HEK293 (cell line): ENCODE measurements at regions not wholly inside any gene's neighbourhood (a gene's known extent, or its start where the extent isn't known, plus 50 kb on each side); places are given as distances from the start of the nearest gene placed in this dataset.

Source experiments
- CTCF ChIA-PET: fragments of 350-600 bp; formaldehyde crosslinking; extraction: SDS; loops from one replicate; lab custom pipeline; 2021; ENCODE audit warnings: antibody characterized with exemption; lab: Yijun Ruan, JAX
- POLR2A ChIA-PET: fragments of 300-600 bp; formaldehyde crosslinking; extraction: SDS; loops from one replicate; lab custom pipeline; 2020; ENCODE audit warnings: antibody characterized with exemption, inconsistent platforms; lab: Yijun Ruan, JAX
- H3K27ac ChIP-seq: fragments of 200-500 bp; sonication (Bioruptor generic); 2 replicates; pipeline ENCODE4 v1.5.1; 2014; ENCODE audit warnings: low read depth, low read length, control low read depth, inconsistent platforms; ENCODE audit errors: extremely low read depth
- H3K36me3 ChIP-seq, 2 experiments: fragments of 200-500 bp in 1 of 2; sonication (Bioruptor generic) in 1 of 2; 1 replicate in 1 of 2; 2 replicates in 1 of 2; pipeline ENCODE4 v1.5.1; 2014 to 2017; ENCODE audit warnings: inconsistent platforms in 2 of 2, low read length in 2 of 2; ENCODE audit not compliant: control insufficient read depth in 2 of 2, insufficient read depth in 1 of 2
- H3K4me1 ChIP-seq: fragments of 200-500 bp; sonication (Bioruptor generic); 2 replicates; pipeline ENCODE4 v1.5.1; 2014; ENCODE audit warnings: mild to moderate bottlenecking, low read length, inconsistent platforms; ENCODE audit not compliant: control insufficient read depth, insufficient read depth
- H3K4me3 ChIP-seq: 2 replicates; pipeline ENCODE4 v1.5.1; 2011; ENCODE audit warnings: low read depth, mild to moderate bottlenecking, control low read depth, low read length, moderate library complexity
- H3K9me3 ChIP-seq: fragments of 200-500 bp; sonication (Bioruptor generic); 2 replicates; pipeline ENCODE4 v1.5.1; 2014; ENCODE audit warnings: low read depth, low read length, inconsistent platforms; ENCODE audit not compliant: control insufficient read depth, insufficient read depth
- GLI4 ChIP-seq: fragments of 450-650 bp; formaldehyde crosslinking; IDR thresholded peaks from 2 replicates; pipeline ENCODE4 v1.5.1; 2016; ENCODE audit warnings: missing biosample characterization, missing genetic modification characterization
- PRDM2 ChIP-seq: fragments of 450-650 bp; formaldehyde crosslinking; IDR thresholded peaks from 2 replicates; pipeline ENCODE4 v1.5.1; 2016; ENCODE audit warnings: missing biosample characterization, missing genetic modification characterization, borderline replicate concordance
- TRIM28 ChIP-seq: IDR thresholded peaks from 2 replicates; pipeline ENCODE4 v1.6.1; 2011; ENCODE audit warnings: low read length, control low read depth, borderline replicate concordance
- ZEB2 ChIP-seq: fragments of 450-650 bp; formaldehyde crosslinking; IDR thresholded peaks from 2 replicates; pipeline ENCODE4 v1.5.1; 2016; ENCODE audit warnings: missing biosample characterization, missing genetic modification characterization
- ZNF132 ChIP-seq: fragments of 450-650 bp; formaldehyde crosslinking; IDR thresholded peaks from 2 replicates; pipeline ENCODE4 v1.5.1; 2017; ENCODE audit warnings: missing biosample characterization, missing genetic modification characterization, borderline replicate concordance
- ZNF302 ChIP-seq: fragments of 450-650 bp; formaldehyde crosslinking; IDR thresholded peaks from 2 replicates; pipeline ENCODE4 v1.5.1; 2016; ENCODE audit warnings: missing biosample characterization, missing genetic modification characterization, low read depth
- ZNF335 ChIP-seq: fragments of 450-650 bp; formaldehyde crosslinking; conservative IDR thresholded peaks from 2 replicates; pipeline ENCODE4 v1.5.1; 2016; ENCODE audit warnings: missing biosample characterization, missing genetic modification characterization
- ZNF433 ChIP-seq: fragments of 450-650 bp; formaldehyde crosslinking; IDR thresholded peaks from 2 replicates; pipeline ENCODE4 v1.5.1; 2016; ENCODE audit warnings: missing biosample characterization, missing genetic modification characterization, low read depth
- ZNF530 ChIP-seq: fragments of 450-650 bp; formaldehyde crosslinking; IDR thresholded peaks from 2 replicates; pipeline ENCODE4 v1.5.1; 2016; ENCODE audit warnings: low read depth, missing biosample characterization, missing genetic modification characterization
- ZNF792 ChIP-seq: fragments of 450-650 bp; formaldehyde crosslinking; IDR thresholded peaks from 2 replicates; pipeline ENCODE4 v1.5.1; 2016; ENCODE audit warnings: missing biosample characterization, missing genetic modification characterization
- ZSCAN23 ChIP-seq: fragments of 450-650 bp; formaldehyde crosslinking; IDR thresholded peaks from 2 replicates; pipeline ENCODE4 v1.5.1; 2016; ENCODE audit warnings: missing biosample characterization, missing genetic modification characterization
- TF ChIP-seq, protein P1 (sequence below): fragments of 450-650 bp; formaldehyde crosslinking; IDR thresholded peaks from 2 replicates; pipeline ENCODE4 v1.5.1; 2016; ENCODE audit warnings: missing biosample characterization, missing genetic modification characterization
- TF ChIP-seq, protein P2 (sequence below): fragments of 450-650 bp; formaldehyde crosslinking; IDR thresholded peaks from 2 replicates; pipeline ENCODE4; 2016; ENCODE audit warnings: missing biosample characterization, missing genetic modification characterization

GRCh38 chr6:113672491-113673149 is 184.5 kb upstream of the MARCKS start:
- H3K36me3 ChIP-seq, result no peaks in the 10 kb centered on the region
- no peaks in the 10 kb centered on the region for H3K9me3 ChIP-seq
- peaks cover 4% of the 10 kb centered on the region; the same call in 1 of the 2 replicates for H3K4me1 ChIP-seq
- TF ChIP-seq ZNF335 (no peak), TRIM28 (0 out of 2 replicates have a peak, but pooled peaks have one; percentile 6), ZEB2 (tag by site-specific recombination) (no peak), PRDM2 (tag by site-specific recombination) (no peak)
- POLR2A ChIA-PET, result no interaction called here
- CTCF ChIA-PET, result interaction anchor here (0.6 to 3.5 kb wide), 8 partner anchors 15 to 237 kb away, joined by 3 to 13 read pairs (median 4); no protein-coding TSS in a partner anchor
- H3K27ac ChIP-seq, result no peak overlapping the region
- no peak overlapping the region for H3K4me3 ChIP-seq

DNA sequence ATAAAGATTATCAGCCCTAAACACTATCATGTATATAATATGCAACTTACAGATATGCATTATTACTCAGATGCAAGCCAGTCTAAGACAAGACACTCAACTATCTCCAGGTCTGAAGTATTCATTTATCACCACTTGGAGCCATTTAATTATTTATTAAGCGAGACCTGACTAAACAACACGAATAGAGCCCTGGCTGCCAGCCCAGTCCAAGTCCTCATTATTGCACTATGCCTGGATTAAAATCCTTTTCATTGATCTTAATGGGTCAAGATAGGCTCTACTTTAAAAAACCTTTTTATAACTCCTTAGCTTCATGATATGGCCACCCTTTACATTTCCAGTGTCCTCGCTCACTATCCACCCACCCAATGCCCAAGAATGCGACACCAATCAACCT is 183.1 kb upstream of the MARCKS start:
- TF ChIP-seq ZNF132 (no peak), ZEB2 (tag by site-specific recombination) (no peak), ZNF433 (tag by site-specific recombination) (no peak), ZNF302 (tag by site-specific recombination) (no peak), ZSCAN23 (tag by site-specific recombination) (no peak), ZNF792 (tag by site-specific recombination) (no peak), GLI4 (tag by site-specific recombination) (no peak), ZNF530 (tag by site-specific recombination) (no peak)
- TF ChIP-seq, protein P1, sequence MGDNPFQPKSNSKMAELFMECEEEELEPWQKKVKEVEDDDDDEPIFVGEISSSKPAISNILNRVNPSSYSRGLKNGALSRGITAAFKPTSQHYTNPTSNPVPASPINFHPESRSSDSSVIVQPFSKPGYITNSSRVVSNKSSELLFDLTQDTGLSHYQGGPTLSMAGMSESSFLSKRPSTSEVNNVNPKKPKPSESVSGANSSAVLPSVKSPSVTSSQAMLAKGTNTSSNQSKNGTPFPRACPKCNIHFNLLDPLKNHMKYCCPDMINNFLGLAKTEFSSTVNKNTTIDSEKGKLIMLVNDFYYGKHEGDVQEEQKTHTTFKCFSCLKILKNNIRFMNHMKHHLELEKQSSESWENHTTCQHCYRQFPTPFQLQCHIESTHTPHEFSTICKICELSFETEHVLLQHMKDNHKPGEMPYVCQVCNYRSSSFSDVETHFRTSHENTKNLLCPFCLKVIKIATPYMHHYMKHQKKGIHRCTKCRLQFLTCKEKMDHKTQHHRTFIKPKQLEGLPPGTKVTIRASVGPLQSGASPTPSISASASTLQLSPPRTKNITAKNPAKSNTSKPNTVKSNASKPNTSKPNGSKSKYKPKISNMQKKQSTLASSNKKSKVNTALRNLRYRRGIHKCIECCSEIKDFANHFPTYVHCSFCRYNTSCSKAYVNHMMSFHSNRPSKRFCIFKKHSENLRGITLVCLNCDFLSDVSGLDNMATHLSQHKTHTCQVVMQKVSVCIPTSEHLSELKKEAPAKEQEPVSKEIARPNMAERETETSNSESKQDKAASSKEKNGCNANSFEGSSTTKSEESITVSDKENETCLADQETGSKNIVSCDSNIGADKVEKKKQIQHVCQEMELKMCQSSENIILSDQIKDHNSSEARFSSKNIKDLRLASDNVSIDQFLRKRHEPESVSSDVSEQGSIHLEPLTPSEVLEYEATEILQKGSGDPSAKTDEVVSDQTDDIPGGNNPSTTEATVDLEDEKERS, result no peak
- TF ChIP-seq, protein P2, sequence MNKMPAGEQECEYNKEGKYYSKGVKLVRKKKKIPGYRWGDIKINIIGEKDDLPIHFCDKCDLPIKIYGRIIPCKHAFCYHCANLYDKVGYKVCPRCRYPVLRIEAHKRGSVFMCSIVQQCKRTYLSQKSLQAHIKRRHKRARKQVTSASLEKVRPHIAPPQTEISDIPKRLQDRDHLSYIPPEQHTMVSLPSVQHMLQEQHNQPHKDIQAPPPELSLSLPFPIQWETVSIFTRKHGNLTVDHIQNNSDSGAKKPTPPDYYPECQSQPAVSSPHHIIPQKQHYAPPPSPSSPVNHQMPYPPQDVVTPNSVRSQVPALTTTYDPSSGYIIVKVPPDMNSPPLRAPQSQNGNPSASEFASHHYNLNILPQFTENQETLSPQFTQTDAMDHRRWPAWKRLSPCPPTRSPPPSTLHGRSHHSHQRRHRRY (tag by site-specific recombination), result no peak
- peaks cover 4% of the 10 kb centered on the region; the same call in 1 of the 2 replicates for H3K4me1 ChIP-seq
- no peaks in the 10 kb centered on the region for H3K9me3 ChIP-seq
- H3K4me3 ChIP-seq, result no peak overlapping the region
- H3K27ac ChIP-seq, result no peak overlapping the region
- ChIA-PET POLR2A (no interaction called here), CTCF (interaction anchor here (0.5 to 1.7 kb wide), 3 partner anchors 15 to 75 kb away, joined by 3 to 8 read pairs (median 3); no protein-coding TSS in a partner anchor)
- no peaks in the 10 kb centered on the region for H3K36me3 ChIP-seq
